H9 (cell line): ENCODE measurements at regions not wholly inside any gene's neighbourhood (a gene's known extent, or its start where the extent isn't known, plus 50 kb on each side); places are given as distances from the start of the nearest gene placed in this dataset.

Experiments used
- DNase-seq: peaks from one replicate; pipeline ENCODE4 v3.0.0-alpha.2; 2017
- H2AFZ ChIP-seq: one replicate; pipeline ENCODE4 v1.6.1; 2013; ENCODE audit warnings: mild to moderate bottlenecking, low read length, control low read depth, moderate library complexity
- H2AK5ac ChIP-seq: 2 replicates; pipeline ENCODE4 v1.6.1; 2013; ENCODE audit warnings: low read length, control low read depth, mixed read lengths; ENCODE audit not compliant: insufficient read length
- H2BK120ac ChIP-seq: one replicate; pipeline ENCODE4 v1.6.1; 2013; ENCODE audit warnings: low read depth, mild to moderate bottlenecking, low read length, control low read depth, inconsistent platforms; ENCODE audit not compliant: poor library complexity, severe bottlenecking
- H2BK12ac ChIP-seq: 2 replicates; pipeline ENCODE4 v1.6.1; 2013; ENCODE audit warnings: low read length, control low read depth, mixed read lengths, low read depth; ENCODE audit not compliant: insufficient read length
- H2BK15ac ChIP-seq: 2 replicates; pipeline ENCODE4 v1.6.1; 2013; ENCODE audit warnings: low read depth, low read length, control low read depth
- H2BK20ac ChIP-seq: one replicate; pipeline ENCODE4 v1.6.1; 2013; ENCODE audit warnings: low read depth, mild to moderate bottlenecking, low read length, control low read depth, inconsistent platforms; ENCODE audit not compliant: poor library complexity, severe bottlenecking
- H2BK5ac ChIP-seq: 2 replicates; pipeline ENCODE4 v1.6.1; 2013; ENCODE audit warnings: low read length, control low read depth, mixed read lengths; ENCODE audit not compliant: insufficient read length
- H3K14ac ChIP-seq: 2 replicates; pipeline ENCODE4 v1.6.1; 2013; ENCODE audit warnings: low read length, control low read depth; ENCODE audit not compliant: insufficient read depth
- H3K18ac ChIP-seq: 2 replicates; pipeline ENCODE4 v1.6.1; 2013; ENCODE audit warnings: low read depth, mild to moderate bottlenecking, mixed read lengths, low read length, control low read depth; ENCODE audit not compliant: insufficient read length
- H3K23ac ChIP-seq: 2 replicates; pipeline ENCODE4 v1.6.1; 2013; ENCODE audit warnings: low read length, control low read depth, mixed read lengths, low read depth; ENCODE audit not compliant: insufficient read length
- H3K23me2 ChIP-seq: 2 replicates; pipeline ENCODE4 v1.6.1; 2013; ENCODE audit warnings: low read depth, mild to moderate bottlenecking, mixed read lengths, low read length, control low read depth; ENCODE audit not compliant: insufficient read length, poor library complexity, severe bottlenecking
- H3K27ac ChIP-seq: 2 replicates; pipeline ENCODE4 v1.5.1; 2013; ENCODE audit warnings: low read length, control low read depth, mixed read lengths, low read depth; ENCODE audit not compliant: insufficient read length
- H3K27me3 ChIP-seq: 2 replicates; pipeline ENCODE4 v1.6.1; 2013; ENCODE audit warnings: low read length, control low read depth, inconsistent platforms; ENCODE audit not compliant: insufficient read depth
- H3K4ac ChIP-seq: 2 replicates; pipeline ENCODE4 v1.6.1; 2013; ENCODE audit warnings: low read depth, mild to moderate bottlenecking, control low read depth, inconsistent platforms, low read length, moderate library complexity
- H3K4me1 ChIP-seq: 2 replicates; pipeline ENCODE4 v1.6.1; 2013; ENCODE audit warnings: low read length, control low read depth, inconsistent platforms; ENCODE audit not compliant: insufficient read depth
- H3K4me2 ChIP-seq: 2 replicates; pipeline ENCODE4 v1.6.1; 2013; ENCODE audit warnings: low read length, control low read depth, mixed read lengths; ENCODE audit not compliant: insufficient read length, insufficient read depth
- H3K56ac ChIP-seq: 2 replicates; pipeline ENCODE4 v1.6.1; 2013; ENCODE audit warnings: low read depth, mild to moderate bottlenecking, mixed read lengths, low read length, control low read depth; ENCODE audit not compliant: insufficient read length
- H3K79me1 ChIP-seq: 2 replicates; pipeline ENCODE4 v1.6.1; 2013; ENCODE audit warnings: low read depth, mild to moderate bottlenecking, moderate library complexity, low read length, control low read depth, inconsistent platforms; ENCODE audit not compliant: insufficient read depth, poor library complexity, severe bottlenecking
- H3K79me2 ChIP-seq: 2 replicates; pipeline ENCODE4 v1.6.1; 2013; ENCODE audit warnings: low read length, control low read depth, inconsistent platforms; ENCODE audit not compliant: insufficient read depth
- H3K9ac ChIP-seq: 2 replicates; pipeline ENCODE4 v1.6.1; 2013; ENCODE audit warnings: low read length, control low read depth, mixed read lengths; ENCODE audit not compliant: insufficient read length; ENCODE audit errors: extremely low read depth
- H3K9me3 ChIP-seq: one replicate; pipeline ENCODE4 v1.6.1; 2013; ENCODE audit warnings: low read depth, low read length, inconsistent platforms; ENCODE audit not compliant: control insufficient read depth
- H3T11ph ChIP-seq: one replicate; pipeline ENCODE4 v1.6.1; 2013; ENCODE audit warnings: mild to moderate bottlenecking, low read length, control low read depth, inconsistent platforms
- H4K20me1 ChIP-seq: one replicate; pipeline ENCODE4 v1.6.1; 2013; ENCODE audit not compliant: control insufficient read depth, insufficient read length, insufficient read depth
- H4K5ac ChIP-seq: 2 replicates; pipeline ENCODE4 v1.6.1; 2013; ENCODE audit warnings: low read depth, mild to moderate bottlenecking, mixed read lengths, low read length, control low read depth; ENCODE audit not compliant: insufficient read length
- H4K8ac ChIP-seq: replicated peaks from 2 replicates; pipeline ENCODE4 v1.6.1; 2013; ENCODE audit warnings: low read length, control low read depth, mixed read lengths, low read depth; ENCODE audit not compliant: insufficient read length
- H4K91ac ChIP-seq: 2 replicates; pipeline ENCODE4 v1.6.1; 2013; ENCODE audit warnings: low read depth, mild to moderate bottlenecking, moderate library complexity, mixed read lengths, low read length, control low read depth; ENCODE audit not compliant: insufficient read length
- H3K27ac Mint-ChIP-seq, 3 experiments: 2 replicates in 2 of 3; 3 replicates in 1 of 3; pipeline ENCODE4 v1.8.0; 2020 to 2021; ENCODE audit warnings: mixed read lengths in 3 of 3, mild to moderate bottlenecking in 1 of 3, moderate library complexity in 1 of 3
- H3K27me3 Mint-ChIP-seq: 2 replicates; pipeline ENCODE4 v1.8.0; 2021; ENCODE audit warnings: low read depth, mild to moderate bottlenecking, moderate library complexity, mixed read lengths
- H3K36me3 Mint-ChIP-seq, 3 experiments: 2 replicates in 2 of 3; 3 replicates in 1 of 3; pipeline ENCODE4 v1.8.0; 2020 to 2021; ENCODE audit warnings: low read depth in 3 of 3, mixed read lengths in 3 of 3; ENCODE audit not compliant: insufficient read depth in 1 of 3
- H3K4me1 Mint-ChIP-seq, 2 experiments: 2 replicates each; pipeline ENCODE4 v1.8.0; 2020; ENCODE audit warnings: mixed read lengths in 2 of 2
- H3K4me3 Mint-ChIP-seq, 2 experiments: 2 replicates in 1 of 2; 3 replicates in 1 of 2; pipeline ENCODE4 v1.8.0; 2020 to 2021; ENCODE audit warnings: mild to moderate bottlenecking in 2 of 2, mixed read lengths in 2 of 2, moderate library complexity in 1 of 2
- H3K9me3 Mint-ChIP-seq, 2 experiments: 2 replicates in 1 of 2; 3 replicates in 1 of 2; pipeline ENCODE4 v1.8.0; 2020; ENCODE audit warnings: mild to moderate bottlenecking in 2 of 2, mixed read lengths in 2 of 2, moderate library complexity in 1 of 2
- WGBS: extraction: QIAGEN DNeasy Blood & Tissue Kit; methylation state at CpG from one replicate; pipeline ENCODE4 v1.1.7; 2013; ENCODE audit warnings: missing lambda C conversion rate, low lambda C conversion rate, mixed read lengths; ENCODE audit not compliant: insufficient read length; ENCODE audit errors: extremely low coverage; 5-methylcytosine and 5-hydroxymethylcytosine counted together
- TF ChIP-seq, protein P1 (sequence below): fragments of 200-600 bp; sonication (generic); conservative IDR thresholded peaks from 3 replicates; pipeline ENCODE4 v1.8.0; 2021; ENCODE audit warnings: antibody characterized with exemption, mild to moderate bottlenecking

GRCh38 chr6:140460267-140460666 lies 1085.8 kb upstream of the CITED2 start:
- H2AFZ ChIP-seq, result no peak overlapping the region
- TF ChIP-seq, protein P1, sequence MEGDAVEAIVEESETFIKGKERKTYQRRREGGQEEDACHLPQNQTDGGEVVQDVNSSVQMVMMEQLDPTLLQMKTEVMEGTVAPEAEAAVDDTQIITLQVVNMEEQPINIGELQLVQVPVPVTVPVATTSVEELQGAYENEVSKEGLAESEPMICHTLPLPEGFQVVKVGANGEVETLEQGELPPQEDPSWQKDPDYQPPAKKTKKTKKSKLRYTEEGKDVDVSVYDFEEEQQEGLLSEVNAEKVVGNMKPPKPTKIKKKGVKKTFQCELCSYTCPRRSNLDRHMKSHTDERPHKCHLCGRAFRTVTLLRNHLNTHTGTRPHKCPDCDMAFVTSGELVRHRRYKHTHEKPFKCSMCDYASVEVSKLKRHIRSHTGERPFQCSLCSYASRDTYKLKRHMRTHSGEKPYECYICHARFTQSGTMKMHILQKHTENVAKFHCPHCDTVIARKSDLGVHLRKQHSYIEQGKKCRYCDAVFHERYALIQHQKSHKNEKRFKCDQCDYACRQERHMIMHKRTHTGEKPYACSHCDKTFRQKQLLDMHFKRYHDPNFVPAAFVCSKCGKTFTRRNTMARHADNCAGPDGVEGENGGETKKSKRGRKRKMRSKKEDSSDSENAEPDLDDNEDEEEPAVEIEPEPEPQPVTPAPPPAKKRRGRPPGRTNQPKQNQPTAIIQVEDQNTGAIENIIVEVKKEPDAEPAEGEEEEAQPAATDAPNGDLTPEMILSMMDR, result no peak
- no peak overlapping the region for H3K27ac ChIP-seq
- no peaks in the 10 kb centered on the region for H3K4me1 ChIP-seq
- Mint-ChIP-seq H3K4me1 (peaks cover 18 to 22% of the 10 kb centered on the region in 2 experiments), H3K36me3 (no peaks in the 10 kb centered on the region), H3K9me3 (0 out of 5 replicates have a peak, but pooled peaks cover 0 to 4% of the 10 kb centered on the region in 2 experiments), H3K4me3 (no peak overlapping the region), H3K27ac (no peak overlapping the region), H3K27me3 (no peaks in the 10 kb centered on the region)
- no peak overlapping the region for H2BK120ac ChIP-seq
- no peak overlapping the region for H4K8ac ChIP-seq
- no peaks in the 10 kb centered on the region for H3K23me2 ChIP-seq
- no peak overlapping the region for H2AK5ac ChIP-seq
- H4K20me1 ChIP-seq, result no peaks in the 10 kb centered on the region
- H3K56ac ChIP-seq, result no peak overlapping the region
- H4K91ac ChIP-seq, result no peak overlapping the region
- WGBS, result no CpG with 5 or more reads among the region's 1 CpG
- no peak for DNase-seq
- no peak overlapping the region for H4K5ac ChIP-seq
- no peak overlapping the region for H2BK12ac ChIP-seq
- H2BK15ac ChIP-seq, result no peak overlapping the region
- no peak overlapping the region for H3K4ac ChIP-seq
- H3K79me2 ChIP-seq, result no peaks in the 10 kb centered on the region
- no peak overlapping the region for H3K9ac ChIP-seq
- H3T11ph ChIP-seq, result no peak overlapping the region
- H3K23ac ChIP-seq, result no peak overlapping the region
- H3K4me2 ChIP-seq, result no peak overlapping the region
- H2BK5ac ChIP-seq, result no peak overlapping the region
- no peak overlapping the region for H2BK20ac ChIP-seq
- no peak overlapping the region for H3K14ac ChIP-seq
- H3K18ac ChIP-seq, result no peak overlapping the region
- no peaks in the 10 kb centered on the region for H3K9me3 ChIP-seq
- no peaks in the 10 kb centered on the region for H3K79me1 ChIP-seq
- no peaks in the 10 kb centered on the region for H3K27me3 ChIP-seq
